Astrocyte (in vitro differentiated cells and primary cell): ENCODE measurements at regions not wholly inside any gene's neighbourhood (a gene's known extent, or its start where the extent isn't known, plus 50 kb on each side); places are given as distances from the start of the nearest gene placed in this dataset.

ENCODE experiments used
- DNase-seq: peaks from one replicate; pipeline ENCODE4 v3.0.0-alpha.2; 2010; ENCODE audit warnings: low read depth
- FAIRE-seq: peaks from 2 replicates; lab custom pipeline; 2011; peaks lifted over from hg19 to GRCh38; lab: Jason Lieb, UNC
- H2AFZ ChIP-seq: 2 replicates; pipeline ENCODE4 v1.6.0; 2012; ENCODE audit warnings: low read depth, low read length, inconsistent platforms
- H3K27ac ChIP-seq: 2 replicates; pipeline ENCODE4 v1.5.1; 2011; ENCODE audit warnings: low read depth, low read length, inconsistent platforms
- H3K27me3 ChIP-seq: 2 replicates; pipeline ENCODE4 v1.6.0; 2011; ENCODE audit warnings: low read length, inconsistent platforms; ENCODE audit not compliant: insufficient read depth
- H3K36me3 ChIP-seq: 2 replicates; pipeline ENCODE4 v1.5.1; 2011; ENCODE audit warnings: low read length, inconsistent platforms; ENCODE audit not compliant: insufficient read depth
- H3K4me1 ChIP-seq: 2 replicates; pipeline ENCODE4 v1.5.1; 2011; ENCODE audit warnings: low read length, inconsistent platforms; ENCODE audit not compliant: insufficient read depth
- H3K4me2 ChIP-seq: 2 replicates; pipeline ENCODE4 v1.6.0; 2012; ENCODE audit warnings: low read length, inconsistent platforms
- H3K4me3 ChIP-seq: 2 replicates; pipeline ENCODE4 v1.5.1; 2011; ENCODE audit warnings: low read depth, mild to moderate bottlenecking, low read length, inconsistent platforms; ENCODE audit not compliant: insufficient read depth
- H3K79me2 ChIP-seq: 2 replicates; pipeline ENCODE4 v1.6.0; 2012; ENCODE audit warnings: mild to moderate bottlenecking, low read length, inconsistent platforms; ENCODE audit not compliant: insufficient read depth
- H3K9ac ChIP-seq: 2 replicates; pipeline ENCODE4 v1.6.0; 2012; ENCODE audit warnings: mild to moderate bottlenecking, low read length, inconsistent platforms
- H3K9me3 ChIP-seq: 2 replicates; pipeline ENCODE4 v1.5.1; 2012; ENCODE audit warnings: low read depth, mild to moderate bottlenecking, low read length, inconsistent platforms; ENCODE audit not compliant: insufficient read depth
- H4K20me1 ChIP-seq: 2 replicates; pipeline ENCODE4 v1.6.0; 2012; ENCODE audit warnings: low read length, inconsistent platforms; ENCODE audit not compliant: insufficient read depth
- H3K27ac Mint-ChIP-seq: one replicate; pipeline ENCODE4 v1.8.0; 2021; ENCODE audit warnings: mild to moderate bottlenecking, mixed read lengths; ENCODE audit not compliant: unreplicated experiment
- H3K27me3 Mint-ChIP-seq: one replicate; pipeline ENCODE4 v1.8.0; 2021; ENCODE audit warnings: low read depth, mixed read lengths; ENCODE audit not compliant: unreplicated experiment
- H3K36me3 Mint-ChIP-seq: one replicate; pipeline ENCODE4 v1.8.0; 2021; ENCODE audit warnings: low read depth, mixed read lengths; ENCODE audit not compliant: unreplicated experiment
- H3K4me1 Mint-ChIP-seq: one replicate; pipeline ENCODE4 v1.8.0; 2021; ENCODE audit warnings: low read depth, mixed read lengths; ENCODE audit not compliant: unreplicated experiment
- H3K4me3 Mint-ChIP-seq: one replicate; pipeline ENCODE4 v1.8.0; 2021; ENCODE audit warnings: mild to moderate bottlenecking, moderate library complexity, mixed read lengths; ENCODE audit not compliant: unreplicated experiment
- H3K9me3 Mint-ChIP-seq: one replicate; pipeline ENCODE4 v1.8.0; 2021; ENCODE audit warnings: mild to moderate bottlenecking, mixed read lengths; ENCODE audit not compliant: unreplicated experiment
- EZH2 ChIP-seq: IDR thresholded peaks from 2 replicates; pipeline ENCODE4 v1.6.1; 2012; ENCODE audit warnings: mild to moderate bottlenecking, low read length, inconsistent platforms; ENCODE audit not compliant: insufficient read depth
- TF ChIP-seq, protein P1 (sequence below): IDR thresholded peaks from 2 replicates; pipeline ENCODE4 v1.5.1; 2011; ENCODE audit warnings: low read depth, mild to moderate bottlenecking, inconsistent platforms, low read length, moderate library complexity; ENCODE audit not compliant: insufficient read depth

DNA sequence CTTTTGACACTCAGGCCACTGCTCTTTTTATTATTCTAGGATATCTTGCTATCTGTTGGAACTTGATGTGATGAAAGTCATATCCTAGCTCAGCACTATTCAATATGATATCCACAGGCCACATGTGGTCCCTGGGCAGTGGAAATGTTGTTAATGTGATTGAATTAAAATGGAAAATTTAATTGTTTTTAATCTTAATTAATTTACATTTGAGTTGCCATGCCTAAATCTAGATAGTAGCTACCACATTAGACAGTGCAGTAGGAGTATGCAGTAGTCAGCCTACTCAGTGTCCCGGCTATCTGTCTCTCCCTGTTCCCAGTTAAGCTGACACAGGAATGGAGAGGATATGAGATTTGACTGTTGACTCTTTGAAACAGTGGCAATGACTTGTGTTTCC lies 460.2 kb downstream of the GBE1 start:
- Histone ChIP-seq H4K20me1 (no peaks in the 10 kb centered on the region), H3K9me3 (no peaks in the 10 kb centered on the region), H3K27ac (no peak overlapping the region), H3K27me3 (no peaks in the 10 kb centered on the region), H3K4me2 (no peak overlapping the region), H3K79me2 (no peaks in the 10 kb centered on the region), H3K4me3 (no peak overlapping the region), H2AFZ (no peak overlapping the region), H3K9ac (no peak overlapping the region), H3K36me3 (no peaks in the 10 kb centered on the region), H3K4me1 (no peaks in the 10 kb centered on the region)
- H3K27me3 Mint-ChIP-seq, result no peaks in the 10 kb centered on the region
- FAIRE-seq (no peak), DNase-seq (no peak)
- no peak overlapping the region for H3K27ac Mint-ChIP-seq
- no peak overlapping the region for H3K4me3 Mint-ChIP-seq
- H3K9me3 Mint-ChIP-seq, result no peaks in the 10 kb centered on the region
- H3K4me1 Mint-ChIP-seq, result no peaks in the 10 kb centered on the region
- no peak for TF ChIP-seq EZH2
- H3K36me3 Mint-ChIP-seq, result no peaks in the 10 kb centered on the region

DNA sequence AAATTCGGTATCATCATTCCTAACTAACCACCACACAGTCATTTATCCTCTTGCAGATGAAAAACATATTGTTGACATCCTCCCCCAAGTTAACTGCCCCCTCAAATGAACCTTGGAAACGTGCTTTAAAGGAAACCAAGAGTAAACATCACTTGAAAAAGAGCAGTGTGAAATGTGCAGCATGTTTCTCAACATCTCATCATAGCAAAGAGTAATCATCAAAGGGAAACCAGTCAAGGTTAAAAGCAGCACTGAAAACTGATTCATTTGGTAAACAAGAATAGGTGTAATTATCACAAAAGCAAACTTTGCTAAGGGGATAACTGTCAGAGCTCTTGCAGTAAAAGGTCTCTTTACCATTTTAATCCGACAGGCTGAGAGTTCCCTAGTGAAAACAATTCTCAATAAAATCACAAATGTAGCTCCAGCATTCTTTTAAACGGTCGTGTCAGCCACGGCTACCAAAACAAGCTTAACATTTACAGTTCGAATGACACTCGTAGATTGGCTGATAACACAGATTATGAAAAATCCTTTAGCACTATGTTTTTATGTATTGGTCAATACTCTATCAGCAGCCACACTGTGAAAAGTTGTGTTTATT lies 461.0 kb downstream of the GBE1 start:
- H3K4me2 ChIP-seq, result no peak overlapping the region
- no peaks in the 10 kb centered on the region for H3K27me3 ChIP-seq
- H3K4me1 ChIP-seq, result no peaks in the 10 kb centered on the region
- H3K9me3 Mint-ChIP-seq, result no peaks in the 10 kb centered on the region
- no peaks in the 10 kb centered on the region for H4K20me1 ChIP-seq
- H3K27ac ChIP-seq, result no peak overlapping the region
- H2AFZ ChIP-seq, result no peak overlapping the region
- no peak overlapping the region for H3K4me3 ChIP-seq
- TF ChIP-seq EZH2, result no peak
- TF ChIP-seq, protein P1, sequence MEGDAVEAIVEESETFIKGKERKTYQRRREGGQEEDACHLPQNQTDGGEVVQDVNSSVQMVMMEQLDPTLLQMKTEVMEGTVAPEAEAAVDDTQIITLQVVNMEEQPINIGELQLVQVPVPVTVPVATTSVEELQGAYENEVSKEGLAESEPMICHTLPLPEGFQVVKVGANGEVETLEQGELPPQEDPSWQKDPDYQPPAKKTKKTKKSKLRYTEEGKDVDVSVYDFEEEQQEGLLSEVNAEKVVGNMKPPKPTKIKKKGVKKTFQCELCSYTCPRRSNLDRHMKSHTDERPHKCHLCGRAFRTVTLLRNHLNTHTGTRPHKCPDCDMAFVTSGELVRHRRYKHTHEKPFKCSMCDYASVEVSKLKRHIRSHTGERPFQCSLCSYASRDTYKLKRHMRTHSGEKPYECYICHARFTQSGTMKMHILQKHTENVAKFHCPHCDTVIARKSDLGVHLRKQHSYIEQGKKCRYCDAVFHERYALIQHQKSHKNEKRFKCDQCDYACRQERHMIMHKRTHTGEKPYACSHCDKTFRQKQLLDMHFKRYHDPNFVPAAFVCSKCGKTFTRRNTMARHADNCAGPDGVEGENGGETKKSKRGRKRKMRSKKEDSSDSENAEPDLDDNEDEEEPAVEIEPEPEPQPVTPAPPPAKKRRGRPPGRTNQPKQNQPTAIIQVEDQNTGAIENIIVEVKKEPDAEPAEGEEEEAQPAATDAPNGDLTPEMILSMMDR, result no peak
- no peaks in the 10 kb centered on the region for H3K36me3 Mint-ChIP-seq
- H3K27ac Mint-ChIP-seq, result no peak overlapping the region
- no peak overlapping the region for H3K4me3 Mint-ChIP-seq
- FAIRE-seq (no peak), DNase-seq (no peak)
- no peaks in the 10 kb centered on the region for H3K27me3 Mint-ChIP-seq
- H3K4me1 Mint-ChIP-seq, result peaks cover 5% of the 10 kb centered on the region
- H3K9ac ChIP-seq, result no peak overlapping the region
- no peaks in the 10 kb centered on the region for H3K79me2 ChIP-seq
- no peaks in the 10 kb centered on the region for H3K9me3 ChIP-seq
- no peaks in the 10 kb centered on the region for H3K36me3 ChIP-seq

DNA sequence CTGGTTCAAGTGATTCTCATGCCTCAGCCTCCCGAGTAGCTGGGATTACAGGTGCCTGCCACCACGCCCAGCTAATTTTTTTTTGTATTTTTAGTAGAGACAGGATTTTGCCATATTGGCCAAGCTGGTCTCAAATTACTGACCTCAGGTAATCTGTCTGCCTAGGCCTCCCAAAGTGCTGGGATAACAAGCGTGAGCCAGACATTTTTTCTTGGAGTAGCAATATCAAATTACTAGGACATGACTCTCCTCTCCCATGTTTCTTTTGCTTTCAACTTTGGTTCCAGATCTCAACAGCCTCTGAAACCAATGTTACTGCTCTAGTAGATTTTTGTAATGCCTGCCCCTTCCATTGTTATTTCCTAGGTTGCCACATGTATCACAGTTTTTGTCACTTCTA lies 462.0 kb downstream of the GBE1 start:
- Mint-ChIP-seq H3K4me1 (peaks cover 5% of the 10 kb centered on the region), H3K9me3 (no peaks in the 10 kb centered on the region), H3K27ac (no peak overlapping the region), H3K4me3 (no peak overlapping the region), H3K27me3 (no peaks in the 10 kb centered on the region), H3K36me3 (no peaks in the 10 kb centered on the region)
- H3K4me1 ChIP-seq, result no peaks in the 10 kb centered on the region
- H3K36me3 ChIP-seq, result no peaks in the 10 kb centered on the region
- H3K27me3 ChIP-seq, result no peaks in the 10 kb centered on the region
- no peak overlapping the region for H3K27ac ChIP-seq
- no peak overlapping the region for H3K4me3 ChIP-seq
- H3K79me2 ChIP-seq, result no peaks in the 10 kb centered on the region
- H3K9me3 ChIP-seq, result no peaks in the 10 kb centered on the region
- TF ChIP-seq EZH2, result no peak
- TF ChIP-seq, protein P1, result no peak
- H2AFZ ChIP-seq, result no peak overlapping the region
- no peak overlapping the region for H3K9ac ChIP-seq
- DNase-seq (no peak), FAIRE-seq (no peak)
- H3K4me2 ChIP-seq, result no peak overlapping the region
- H4K20me1 ChIP-seq, result no peaks in the 10 kb centered on the region
